Activated CD4-positive, alpha-beta T cell treated with anti-CD3 and anti-CD28 coated beads for 24 hours (primary cell): ENCODE measurements at regions not wholly inside any gene's neighbourhood (a gene's known extent, or its start where the extent isn't known, plus 50 kb on each side); places are given as distances from the start of the nearest gene placed in this dataset.
"Not testable (repeated sequence)": the region's sequence is repeated elsewhere in the genome, so short reads cannot be mapped to it uniquely, and the experiment has no call there.

Source experiments
- DNase-seq, 2 donors: peaks; one replicate each; pipeline ENCODE4 v3.0.0-alpha.2; 2020; ENCODE audit warnings: low read depth in 2 of 2

DNA sequence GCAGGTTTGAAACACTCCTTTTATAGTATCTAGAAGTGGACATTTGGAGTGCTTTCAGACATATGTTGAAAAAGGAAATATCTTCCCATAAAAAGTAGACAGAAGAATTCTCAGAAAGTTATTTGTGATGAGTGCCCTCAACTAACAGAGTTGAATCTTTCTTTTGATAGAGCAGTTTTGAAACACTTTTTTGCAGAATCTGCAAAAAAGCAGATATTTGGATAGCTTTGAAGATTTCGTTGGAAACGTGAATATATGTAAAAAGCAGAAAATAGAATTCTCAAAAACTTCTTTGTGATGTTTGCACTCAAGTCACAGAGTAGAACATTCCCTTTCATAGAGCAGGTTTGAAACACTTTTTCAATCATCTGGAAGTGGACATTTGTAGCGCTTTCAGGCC, 676.4 kb upstream of the ZNF337 start:
- not testable (repeated sequence) for DNase-seq

DNA sequence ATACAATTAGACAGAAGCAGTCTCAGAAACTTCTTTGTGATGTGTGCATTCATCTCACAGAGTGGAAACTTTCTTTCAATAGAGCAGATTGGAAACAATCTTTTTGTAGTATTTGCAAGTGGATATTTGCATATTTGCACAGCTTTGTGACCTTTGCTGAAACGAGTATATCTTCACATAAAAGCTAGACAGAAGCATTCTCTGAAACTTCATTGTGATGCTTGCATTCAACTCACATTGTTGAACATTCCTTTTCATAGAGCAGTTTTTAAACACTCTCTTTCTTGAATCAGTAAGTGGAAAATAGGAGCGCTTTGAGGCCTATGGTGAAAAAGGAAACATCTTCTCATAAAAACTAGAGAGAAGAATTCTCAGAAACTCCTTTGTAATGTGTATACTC, 657.9 kb upstream of the ZNF337 start:
- DNase-seq = no peak

DNA sequence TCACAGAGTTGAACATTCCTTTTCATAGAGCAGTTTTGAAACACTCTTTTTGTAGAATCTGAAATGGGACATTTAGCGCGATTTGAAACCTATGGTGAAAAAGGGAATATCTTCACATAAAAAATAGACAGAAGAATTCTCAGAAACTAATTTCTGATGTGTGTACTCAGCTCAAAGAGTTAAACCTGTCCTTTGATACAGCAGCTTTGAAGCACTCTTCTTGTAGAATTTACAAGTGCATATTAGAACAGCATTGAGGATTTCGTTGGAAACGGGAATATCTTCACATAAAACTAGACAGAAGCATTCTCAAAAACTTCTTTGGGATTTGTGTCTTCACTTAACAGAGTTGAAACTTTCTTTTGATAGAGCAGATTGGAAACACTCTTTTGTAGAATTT, 650.7 kb upstream of the ZNF337 start:
- no peak for DNase-seq

GRCh38 chr20:26340460-26341065, 643.9 kb upstream of the ZNF337 start:
- not testable (repeated sequence) for DNase-seq

DNA sequence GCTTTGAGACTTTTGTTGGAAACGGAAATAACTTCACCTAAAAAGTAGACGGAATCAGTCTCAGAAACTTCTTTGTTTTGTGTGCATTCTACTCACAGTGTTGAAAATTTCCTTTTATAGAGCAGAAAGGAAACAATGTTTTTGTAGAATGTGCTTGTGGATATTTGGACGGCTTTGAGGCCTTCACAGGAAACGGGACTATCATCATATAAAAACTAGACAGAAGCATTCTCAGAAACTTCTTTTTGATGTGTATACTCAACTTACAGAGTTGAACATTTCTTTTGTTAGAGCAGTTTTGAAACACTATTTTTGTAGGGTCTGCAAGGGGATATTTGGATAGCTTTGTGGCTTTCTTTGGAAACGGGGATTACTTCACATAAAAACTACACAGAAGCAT, 627.5 kb upstream of the ZNF337 start:
- no peak for DNase-seq

DNA sequence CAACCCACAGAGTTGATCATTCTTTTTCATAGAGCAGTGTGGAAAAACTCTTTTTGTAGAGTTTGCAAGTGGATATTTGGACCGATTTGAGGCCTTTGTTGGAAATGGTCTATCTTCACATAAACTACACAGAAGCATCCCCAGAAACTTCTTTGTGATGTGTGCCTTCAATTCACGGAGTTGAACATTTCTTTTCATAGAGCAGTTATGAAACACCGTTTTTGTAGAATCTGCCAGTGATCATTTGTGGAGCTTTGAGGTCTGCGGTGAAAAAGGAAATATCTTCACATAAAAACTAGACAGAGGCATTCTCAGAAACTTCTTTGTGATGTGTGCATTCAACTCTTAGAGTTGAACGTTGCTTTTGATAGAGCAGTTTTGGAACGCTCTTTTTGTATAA, 618.4 kb upstream of the ZNF337 start:
- no peak for DNase-seq

- not testable (repeated sequence) for DNase-seq
These were observed 613.1 kb upstream of the ZNF337 start for GRCh38 chr20:26309720-26310119.

GRCh38 chr20:26308961-26309360, 612.3 kb upstream of the ZNF337 start:
- DNase-seq = no peak

GRCh38 chr20:26295006-26295405, 598.4 kb upstream of the ZNF337 start:
- no peak for DNase-seq

DNA sequence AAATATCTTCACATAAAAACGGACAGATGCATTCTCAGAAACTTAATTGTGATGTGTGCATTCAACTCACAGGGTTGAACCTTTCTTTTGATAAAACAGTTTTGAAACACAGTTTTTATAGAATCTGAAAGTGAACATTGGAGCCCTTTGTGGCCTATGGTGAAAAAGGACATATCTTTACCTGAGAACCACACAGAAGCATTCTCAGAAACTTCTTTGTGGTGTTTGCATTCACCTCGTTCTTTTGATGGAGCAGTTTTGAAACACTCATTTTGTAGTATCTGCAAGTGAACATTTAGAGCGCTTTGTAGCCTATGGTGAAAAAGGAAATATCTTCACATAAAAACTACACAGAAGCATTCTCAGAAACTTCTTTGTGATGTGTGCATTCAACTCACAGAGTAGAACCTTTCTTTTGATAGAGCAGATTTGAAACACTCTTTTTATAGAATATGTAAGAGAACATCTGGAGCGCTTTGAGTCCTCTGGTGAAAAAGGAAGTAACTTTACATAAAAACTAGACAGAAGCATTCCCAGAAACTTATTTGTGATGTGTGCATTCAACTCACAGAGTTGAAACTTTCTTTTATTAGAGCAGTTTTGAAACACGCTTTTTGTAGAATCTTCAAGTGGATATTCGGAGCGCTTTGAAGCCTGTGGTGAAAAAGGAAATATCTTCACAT, 591.9 kb upstream of the ZNF337 start:
- not testable (repeated sequence) for DNase-seq

DNA sequence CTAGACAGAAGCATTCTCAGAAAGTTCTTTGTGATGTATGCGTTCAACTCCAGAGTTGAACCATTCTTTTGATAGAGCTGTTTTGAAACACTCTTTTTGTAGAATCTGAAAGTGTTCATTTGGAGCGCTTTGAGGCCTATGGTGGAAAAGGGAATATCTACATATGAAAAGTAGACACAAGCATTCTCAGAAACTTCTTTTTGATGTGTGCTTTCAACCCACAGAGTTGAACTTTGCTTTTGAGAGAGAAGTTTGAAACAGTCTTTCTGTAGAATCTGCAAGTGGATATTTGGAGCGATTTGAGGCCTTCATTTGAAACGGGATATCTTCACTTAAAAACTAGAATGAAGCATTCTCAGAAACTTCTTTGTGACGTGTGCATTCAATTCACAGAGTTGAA, 582.6 kb upstream of the ZNF337 start:
- DNase-seq = no peak

DNA sequence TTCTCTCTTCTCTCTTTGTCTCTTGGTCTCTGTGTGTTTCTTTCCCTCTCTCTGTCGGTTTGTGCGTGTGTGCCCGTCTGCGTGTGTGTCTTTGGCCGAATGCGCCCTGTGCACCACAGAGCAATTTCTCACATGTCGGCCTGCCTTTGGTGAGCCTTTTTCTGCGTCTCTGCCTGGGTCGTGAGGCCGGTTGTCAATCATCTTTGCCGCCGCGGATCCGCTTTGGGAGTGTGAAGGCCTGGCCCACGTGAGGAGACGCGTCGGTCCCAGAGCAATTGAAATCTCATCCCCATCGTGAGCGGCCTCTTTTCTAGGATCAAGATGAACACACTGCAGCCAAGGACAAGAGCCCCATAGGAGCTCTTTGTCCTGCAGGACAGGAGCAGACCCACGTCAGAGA, 580.7 kb upstream of the ZNF337 start:
- no peak for DNase-seq

- no peak for DNase-seq
These were observed 580.0 kb upstream of the ZNF337 start for GRCh38 chr20:26276554-26277210.

DNA sequence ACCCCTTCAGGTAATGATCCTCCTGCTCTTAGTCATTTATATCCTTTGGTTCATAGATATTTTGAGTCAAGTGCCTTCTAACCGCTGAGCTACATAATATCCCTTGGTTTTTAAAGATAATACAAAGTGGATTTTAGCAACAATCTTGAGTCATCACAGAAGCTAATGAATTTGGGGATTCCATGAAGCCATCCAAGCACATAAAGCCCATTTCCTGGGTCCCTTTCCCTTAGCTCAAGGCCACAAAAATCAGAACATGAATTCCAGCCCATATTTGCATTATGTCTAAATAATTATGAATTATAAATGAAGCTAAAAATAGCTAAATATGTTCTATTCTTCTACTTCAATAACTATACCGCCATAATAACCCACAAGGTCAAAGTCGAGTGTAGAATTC, 572.1 kb upstream of the ZNF337 start:
- DNase-seq = not testable (repeated sequence)

GRCh38 chr20:26260925-26261324, 564.3 kb upstream of the ZNF337 start:
- DNase-seq = not testable (repeated sequence)

- DNase-seq = not testable (repeated sequence)
These were observed 555.8 kb upstream of the ZNF337 start for GRCh38 chr20:26252311-26252975.

DNA sequence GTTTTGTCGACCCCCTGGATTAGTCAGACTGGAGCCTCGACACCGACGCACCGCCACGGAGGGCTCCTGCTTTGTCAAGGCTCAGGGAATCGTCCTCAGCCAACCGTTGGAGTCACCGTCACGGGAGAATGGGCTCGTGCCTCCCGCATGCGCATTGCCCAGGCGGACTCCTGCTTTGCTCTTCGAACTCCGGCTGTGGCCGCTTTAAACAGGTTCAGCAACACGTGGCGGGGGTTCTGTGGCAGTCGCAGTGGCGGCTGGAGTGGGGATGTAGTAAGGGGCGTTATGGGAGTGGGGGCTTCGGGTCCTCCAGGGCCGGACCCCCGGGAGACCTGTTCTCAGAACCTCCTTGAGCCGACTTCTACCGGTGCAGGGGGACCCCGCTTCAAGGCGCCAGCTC, 554.7 kb upstream of the ZNF337 start:
- not testable (repeated sequence) for DNase-seq

DNA sequence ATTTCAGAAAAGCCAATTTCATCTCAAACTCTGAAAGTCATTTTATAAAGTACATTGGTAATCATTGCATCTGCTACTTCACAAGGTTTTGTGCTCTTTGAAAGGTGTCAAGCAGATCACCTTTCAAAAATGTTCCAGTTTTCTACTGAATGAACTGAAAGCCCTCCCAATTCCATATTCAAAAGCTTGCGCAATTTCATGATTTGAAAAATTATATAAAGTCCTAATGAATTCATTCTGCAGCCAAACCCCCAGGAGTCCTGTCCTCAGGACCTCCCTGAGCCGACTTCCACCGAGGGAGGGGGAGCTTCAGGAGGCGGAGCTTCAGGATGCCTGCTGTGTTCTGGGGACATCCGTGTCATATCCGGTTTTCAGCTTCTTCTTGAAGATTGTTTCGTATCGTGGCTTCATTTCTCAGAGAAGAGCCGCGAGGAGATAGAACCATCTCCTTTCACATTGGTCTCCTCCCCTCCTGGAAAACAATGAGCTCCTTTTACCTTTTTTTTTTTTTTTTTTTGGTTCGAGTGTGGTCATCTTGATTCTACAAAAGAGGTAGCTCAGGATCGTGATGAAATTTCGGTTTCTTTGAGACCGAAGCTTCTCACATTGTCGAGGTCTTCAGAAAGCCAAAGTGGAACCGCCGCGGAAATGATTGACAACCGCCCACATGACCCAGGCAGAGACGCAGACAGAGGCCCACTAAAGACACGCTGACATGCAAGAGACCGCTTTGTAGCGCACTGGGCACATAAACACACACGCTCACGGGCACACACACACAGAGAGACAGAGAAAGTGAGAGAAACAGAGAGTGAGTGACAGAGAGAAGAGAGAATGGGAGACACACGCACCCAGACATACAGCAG, 553.8 kb upstream of the ZNF337 start:
- DNase-seq = not testable (repeated sequence)

DNA sequence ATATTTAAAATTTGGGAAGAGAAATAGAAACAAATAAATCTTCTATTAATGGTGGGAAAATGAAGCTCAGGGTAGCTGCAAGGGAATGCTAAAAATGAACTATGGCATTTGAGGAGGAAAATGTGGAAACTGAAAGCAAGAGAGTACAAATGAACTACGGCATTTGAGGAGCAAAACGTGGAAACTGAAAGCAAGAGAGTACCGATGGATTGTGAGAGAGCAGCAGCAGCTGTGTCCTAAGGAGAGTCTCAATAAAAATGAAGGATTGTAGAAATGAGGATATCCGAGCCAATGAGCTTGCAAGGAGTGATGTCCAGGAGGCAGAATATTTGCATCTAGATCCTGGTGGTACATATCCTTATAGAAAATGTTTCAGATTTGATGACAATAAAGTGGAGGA, 547.1 kb upstream of the ZNF337 start:
- DNase-seq = no peak

DNA sequence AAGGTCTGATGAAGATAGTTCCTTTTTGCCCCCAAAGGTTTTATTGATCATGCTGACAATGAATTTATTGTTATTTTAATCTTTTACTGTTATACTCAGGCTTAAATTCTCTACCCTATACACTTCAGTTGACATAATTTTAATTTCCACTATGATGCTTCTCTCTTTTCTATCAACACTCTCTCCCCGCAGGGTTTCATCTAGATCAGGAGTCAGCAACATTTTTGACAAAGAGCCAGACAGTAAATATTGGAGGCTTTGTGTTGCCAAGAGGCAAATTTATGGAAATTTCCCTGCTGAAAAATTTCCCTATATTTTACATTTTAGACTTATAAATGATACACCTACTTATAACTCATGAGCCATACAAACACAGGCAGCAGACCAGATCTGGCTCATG, 524.0 kb upstream of the ZNF337 start:
- not testable (repeated sequence) for DNase-seq

GRCh38 chr20:26219546-26219945, 522.9 kb upstream of the ZNF337 start:
- DNase-seq = not testable (repeated sequence)

GRCh38 chr20:26218301-26218700, 521.6 kb upstream of the ZNF337 start:
- DNase-seq = no peak
